ENCODE measurements at regions not wholly inside any gene's neighbourhood (a gene's known extent, or its start where the extent isn't known, plus 50 kb on each side); places are given as distances from the start of the nearest gene placed in this dataset.
"Not testable (repeated sequence)": the region's sequence is repeated elsewhere in the genome, so short reads cannot be mapped to it uniquely, and the experiment has no call there.

DNA sequence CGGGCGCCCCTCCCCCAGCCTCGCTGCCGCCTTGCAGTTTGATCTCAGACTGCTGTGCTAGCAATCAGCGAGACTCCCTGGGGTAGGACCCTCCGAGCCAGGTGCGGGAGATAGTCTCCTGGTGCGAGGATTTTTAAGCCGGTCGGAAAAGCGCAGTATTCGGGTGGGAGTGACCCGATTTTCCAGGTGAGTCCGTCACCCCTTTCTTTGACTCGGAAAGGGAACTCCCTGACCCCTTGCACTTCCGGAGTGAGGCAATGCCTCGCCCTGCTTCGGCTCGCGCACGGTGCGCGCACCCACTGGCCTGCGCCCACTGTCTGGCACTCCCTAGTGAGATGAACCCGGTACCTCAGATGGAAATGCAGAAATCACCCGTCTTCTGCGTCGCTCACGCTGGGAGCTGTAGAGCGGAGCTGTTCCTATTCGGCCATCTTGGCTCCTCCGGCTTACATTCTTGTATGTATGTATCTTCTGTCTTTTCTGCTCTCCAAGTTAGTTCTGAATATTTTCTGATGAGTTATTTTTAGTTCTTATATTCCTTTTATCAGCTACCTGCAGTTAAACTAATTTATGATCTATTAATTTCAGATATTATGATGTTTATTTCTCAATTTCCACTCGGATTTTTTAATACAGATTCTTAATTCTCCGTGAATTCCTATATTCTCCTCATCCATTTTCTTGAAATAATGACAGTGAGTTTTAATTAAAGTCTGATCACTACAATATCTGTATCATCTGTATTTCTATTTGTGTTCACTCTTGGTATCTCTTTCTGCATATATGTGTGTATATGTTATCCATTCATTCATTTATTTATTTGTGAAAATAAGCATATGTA is 370.2 kb upstream of the GRM7 start:
- peaks cover 18% of the 10 kb centered on the region for H3K9me3 Mint-ChIP-seq
- H3K27me3 Mint-ChIP-seq (ENCODE audit: insufficient read depth); H3K4me1 Mint-ChIP-seq (ENCODE audit: low read depth); H3K36me3 Mint-ChIP-seq (ENCODE audit: low read depth); H3K27ac Mint-ChIP-seq; DNase-seq (ENCODE audit: low spot score); H3K4me3 Mint-ChIP-seq; intact Hi-C loops (cut with micrococcal nuclease): not testable (repeated sequence)

DNA sequence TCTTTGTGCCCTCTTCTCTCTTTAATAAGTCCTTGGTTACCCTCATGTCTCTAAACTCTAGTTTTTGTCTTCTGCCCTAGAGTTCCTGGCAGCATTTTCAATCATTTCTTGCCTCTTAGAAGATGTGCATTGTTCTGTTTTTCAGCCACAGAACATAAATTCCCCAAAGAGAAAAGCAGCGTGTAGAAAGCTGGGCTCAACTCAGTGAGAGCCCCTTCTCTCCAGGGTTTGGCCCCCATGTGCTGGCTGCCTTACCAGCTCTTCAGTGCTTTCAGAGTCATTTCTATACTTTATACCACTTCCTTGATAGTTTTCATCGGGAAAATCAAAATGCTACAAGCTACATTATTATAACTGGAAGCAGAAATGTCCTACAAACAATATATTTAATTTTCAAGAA is 369.1 kb upstream of the GRM7 start:
- no peaks in the 10 kb centered on the region for H3K4me1 Mint-ChIP-seq (ENCODE audit: low read depth)
- no peaks in the 10 kb centered on the region for H3K27me3 Mint-ChIP-seq (ENCODE audit: insufficient read depth)
- no peak overlapping the region for H3K27ac Mint-ChIP-seq
- no peak for DNase-seq (ENCODE audit: low spot score)
- H3K36me3 Mint-ChIP-seq (ENCODE audit: low read depth) = no peaks in the 10 kb centered on the region
- intact Hi-C loops (cut with micrococcal nuclease) = no loop called here
- H3K9me3 Mint-ChIP-seq = peaks cover 18% of the 10 kb centered on the region
- no peak overlapping the region for H3K4me3 Mint-ChIP-seq

DNA sequence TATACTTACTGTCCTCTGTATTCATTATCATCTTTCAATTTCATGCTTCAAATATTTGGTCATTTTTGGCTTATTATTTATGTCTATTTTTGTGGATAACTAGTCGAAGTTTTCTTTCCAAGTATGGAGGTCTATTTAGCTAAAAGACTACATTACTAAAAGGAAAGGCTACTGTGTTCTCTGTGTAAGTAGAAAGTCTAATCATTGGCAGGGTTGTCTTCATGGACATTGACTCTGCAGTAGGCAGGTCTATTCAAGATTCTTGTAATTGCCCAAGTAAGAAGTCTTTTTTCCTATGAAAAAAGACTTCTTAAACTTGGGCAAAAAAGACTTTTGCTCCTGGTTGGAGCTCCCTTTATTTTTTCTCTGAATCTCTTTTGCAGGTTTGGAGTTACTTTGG is 368.6 kb upstream of the GRM7 start:
- Mint-ChIP-seq H3K27me3 (ENCODE audit: insufficient read depth) (no peaks in the 10 kb centered on the region), H3K9me3 (peaks cover 18% of the 10 kb centered on the region), H3K4me1 (ENCODE audit: low read depth) (no peaks in the 10 kb centered on the region), H3K4me3 (no peak overlapping the region), H3K36me3 (ENCODE audit: low read depth) (no peaks in the 10 kb centered on the region), H3K27ac (no peak overlapping the region)
- intact Hi-C loops (cut with micrococcal nuclease) = no loop called here
- DNase-seq (ENCODE audit: low spot score) = no peak

DNA sequence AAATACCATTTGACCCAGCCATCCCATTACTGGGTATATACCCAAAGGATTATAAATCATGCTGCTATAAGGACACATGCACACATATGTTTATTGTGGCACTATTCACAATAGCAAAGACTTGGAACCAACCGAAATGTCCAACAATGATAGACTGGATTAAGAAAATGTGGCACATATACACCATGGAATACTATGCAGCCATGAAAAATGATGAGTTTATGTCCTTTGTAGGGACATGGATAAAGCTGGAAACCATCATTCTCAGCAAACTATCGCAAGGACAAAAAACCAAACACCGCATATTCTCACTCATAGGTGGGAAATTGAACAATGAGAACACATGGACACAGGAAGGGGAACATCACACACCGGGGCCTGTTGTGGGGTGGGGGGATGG is 362.0 kb upstream of the GRM7 start:
- H3K27ac Mint-ChIP-seq; intact Hi-C loops (cut with micrococcal nuclease); H3K4me1 Mint-ChIP-seq (ENCODE audit: low read depth); DNase-seq (ENCODE audit: low spot score); H3K4me3 Mint-ChIP-seq; H3K27me3 Mint-ChIP-seq (ENCODE audit: insufficient read depth); H3K36me3 Mint-ChIP-seq (ENCODE audit: low read depth): not testable (repeated sequence)
- H3K9me3 Mint-ChIP-seq = peaks cover 24% of the 10 kb centered on the region

DNA sequence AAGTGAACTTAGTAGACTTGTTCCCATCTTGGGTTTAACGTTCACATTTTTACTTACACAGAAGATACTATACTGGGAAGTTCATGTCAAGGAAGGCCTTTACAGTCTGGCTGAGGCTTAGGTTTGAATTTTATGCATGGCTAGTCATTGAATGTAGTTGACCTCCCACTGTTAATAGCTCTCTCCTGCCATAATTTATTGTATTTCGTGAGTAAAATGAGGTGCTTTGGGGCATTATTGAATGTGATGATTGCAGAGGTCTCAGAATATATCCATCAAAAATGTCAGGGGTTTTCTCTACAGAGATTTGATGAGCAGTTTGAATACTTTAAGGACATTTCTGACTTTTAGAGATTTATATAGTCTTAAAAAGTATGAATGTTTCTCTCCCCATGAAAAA is 356.6 kb upstream of the GRM7 start:
- intact Hi-C loops (cut with micrococcal nuclease) = no loop called here
- Mint-ChIP-seq H3K27ac (no peak overlapping the region), H3K4me1 (ENCODE audit: low read depth) (no peaks in the 10 kb centered on the region), H3K9me3 (peaks cover 24% of the 10 kb centered on the region), H3K4me3 (no peak overlapping the region), H3K36me3 (ENCODE audit: low read depth) (no peaks in the 10 kb centered on the region), H3K27me3 (ENCODE audit: insufficient read depth) (no peaks in the 10 kb centered on the region)
- no peak for DNase-seq (ENCODE audit: low spot score)

DNA sequence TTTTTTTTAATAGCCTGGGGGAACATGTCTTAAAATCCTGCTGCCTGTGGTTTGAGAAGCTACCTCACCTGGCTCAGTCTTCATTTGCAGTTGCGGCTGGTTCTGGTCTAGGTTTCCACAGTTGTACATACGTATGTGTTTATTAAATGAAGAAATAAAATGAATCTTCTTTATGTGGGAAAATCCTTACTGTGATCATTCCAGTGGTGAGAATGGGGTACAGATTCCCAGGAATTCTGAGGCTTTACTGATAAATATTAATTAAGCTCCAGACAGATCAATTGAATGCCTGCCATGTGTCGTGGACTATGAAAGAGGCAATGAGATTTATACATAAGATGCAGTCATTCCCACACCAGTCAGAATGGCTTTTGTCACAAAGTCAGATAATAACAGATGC is 356.1 kb upstream of the GRM7 start:
- DNase-seq (ENCODE audit: low spot score) = no peak
- Mint-ChIP-seq H3K4me1 (ENCODE audit: low read depth) (no peaks in the 10 kb centered on the region), H3K27ac (no peak overlapping the region), H3K9me3 (peaks cover 20% of the 10 kb centered on the region), H3K36me3 (ENCODE audit: low read depth) (no peaks in the 10 kb centered on the region), H3K27me3 (ENCODE audit: insufficient read depth) (no peaks in the 10 kb centered on the region), H3K4me3 (no peak overlapping the region)
- intact Hi-C loops (cut with micrococcal nuclease) = no loop called here

DNA sequence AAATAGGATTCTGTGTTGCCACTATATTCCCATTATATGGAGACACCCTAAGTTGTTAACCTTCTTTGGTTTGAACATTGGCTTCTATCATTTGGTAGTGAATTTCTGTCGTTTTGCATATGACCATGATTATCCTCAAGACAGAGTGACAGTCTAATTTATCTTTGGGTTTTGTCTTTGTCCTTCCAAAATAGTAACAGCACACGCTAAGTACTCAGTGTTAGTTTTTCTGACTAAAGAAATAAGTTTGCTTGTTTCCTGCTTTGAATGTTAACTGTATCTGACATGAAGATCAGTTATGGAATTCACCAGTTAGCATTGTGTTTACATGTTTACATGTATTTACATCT is 352.5 kb upstream of the GRM7 start:
- no peaks in the 10 kb centered on the region for H3K4me1 Mint-ChIP-seq (ENCODE audit: low read depth)
- no peak overlapping the region for H3K4me3 Mint-ChIP-seq
- H3K9me3 Mint-ChIP-seq = peaks cover 8% of the 10 kb centered on the region
- intact Hi-C loops (cut with micrococcal nuclease) = no loop called here
- no peaks in the 10 kb centered on the region for H3K27me3 Mint-ChIP-seq (ENCODE audit: insufficient read depth)
- H3K27ac Mint-ChIP-seq = no peak overlapping the region
- DNase-seq (ENCODE audit: low spot score) = no peak
- H3K36me3 Mint-ChIP-seq (ENCODE audit: low read depth) = no peaks in the 10 kb centered on the region

DNA sequence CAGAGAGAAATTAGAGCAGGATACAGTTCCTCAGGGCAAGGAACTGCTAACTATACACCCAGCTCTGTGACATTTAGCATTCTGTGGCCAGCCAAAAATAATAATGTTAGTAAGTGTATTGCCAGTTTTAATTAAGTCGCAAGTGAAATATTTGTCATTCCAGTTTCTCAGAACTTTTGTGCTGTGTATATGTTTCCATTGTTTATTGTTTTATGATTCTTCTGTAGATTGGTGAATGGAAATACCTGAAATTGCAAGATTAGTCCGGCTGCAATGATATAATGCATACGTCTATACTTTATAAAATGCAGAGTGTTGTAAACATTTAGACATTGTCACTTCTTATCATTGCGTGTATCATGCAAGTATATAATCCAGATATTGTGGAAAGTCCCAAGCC is 351.3 kb upstream of the GRM7 start:
- Mint-ChIP-seq H3K4me3 (no peak overlapping the region), H3K9me3 (peaks cover 5% of the 10 kb centered on the region), H3K27me3 (ENCODE audit: insufficient read depth) (no peaks in the 10 kb centered on the region), H3K36me3 (ENCODE audit: low read depth) (no peaks in the 10 kb centered on the region), H3K4me1 (ENCODE audit: low read depth) (no peaks in the 10 kb centered on the region), H3K27ac (no peak overlapping the region)
- DNase-seq (ENCODE audit: low spot score) = no peak
- intact Hi-C loops (cut with micrococcal nuclease) = no loop called here

DNA sequence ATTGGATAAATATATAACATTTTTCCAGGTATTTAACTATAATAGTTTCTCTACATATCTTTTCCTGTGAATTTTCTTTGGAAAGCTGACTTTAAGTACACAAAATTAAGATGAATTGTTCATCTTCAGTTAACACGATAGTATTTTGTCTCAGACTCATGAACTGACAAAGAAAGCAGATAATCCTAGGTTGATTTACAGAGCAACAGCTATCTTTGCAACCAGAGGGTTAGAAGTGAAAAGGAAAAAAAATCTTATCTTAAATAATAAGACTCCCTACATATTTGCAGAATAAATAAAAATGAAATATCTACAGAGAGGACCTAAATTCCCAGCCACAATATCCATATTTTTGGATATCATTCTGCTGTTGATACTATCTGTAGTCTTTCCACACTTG is 350.2 kb upstream of the GRM7 start:
- no peak for DNase-seq (ENCODE audit: low spot score)
- no peaks in the 10 kb centered on the region for H3K36me3 Mint-ChIP-seq (ENCODE audit: low read depth)
- intact Hi-C loops (cut with micrococcal nuclease) = no loop called here
- peaks cover 4% of the 10 kb centered on the region for H3K9me3 Mint-ChIP-seq
- no peaks in the 10 kb centered on the region for H3K4me1 Mint-ChIP-seq (ENCODE audit: low read depth)
- no peak overlapping the region for H3K4me3 Mint-ChIP-seq
- no peak overlapping the region for H3K27ac Mint-ChIP-seq
- H3K27me3 Mint-ChIP-seq (ENCODE audit: insufficient read depth) = no peaks in the 10 kb centered on the region

DNA sequence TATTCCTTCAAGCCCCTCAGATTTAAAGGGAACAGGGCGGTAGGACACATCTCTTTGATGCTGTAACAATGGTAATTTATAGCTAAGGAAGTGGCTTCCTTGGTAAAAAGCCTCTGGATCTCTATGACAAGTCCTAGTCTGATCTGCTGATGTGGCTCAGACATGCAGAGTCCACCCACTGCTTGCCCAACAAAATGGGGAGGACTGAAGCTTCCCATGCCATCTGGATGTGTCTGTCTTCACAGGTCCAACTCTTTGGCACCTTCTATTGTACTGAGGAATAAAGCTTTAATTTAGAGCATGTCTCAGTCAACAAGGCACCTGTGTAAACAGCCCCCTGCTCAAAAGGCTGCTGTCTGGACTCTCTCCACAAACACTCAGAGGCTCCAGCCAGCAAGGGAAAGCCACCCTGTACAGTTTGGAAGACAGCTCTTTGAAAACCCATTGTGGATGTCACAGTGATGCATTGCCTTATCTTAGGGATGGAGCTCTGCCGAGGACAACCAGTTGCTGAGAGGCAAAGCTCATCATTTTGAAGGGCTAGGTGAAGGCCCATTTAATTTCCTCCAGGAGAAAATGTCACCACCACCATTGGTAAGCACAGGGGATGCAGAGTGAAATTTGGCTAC is 348.6 kb upstream of the GRM7 start:
- H3K27ac Mint-ChIP-seq = no peak overlapping the region
- H3K36me3 Mint-ChIP-seq (ENCODE audit: low read depth) = no peaks in the 10 kb centered on the region
- no peak for DNase-seq (ENCODE audit: low spot score)
- no peaks in the 10 kb centered on the region for H3K27me3 Mint-ChIP-seq (ENCODE audit: insufficient read depth)
- no peaks in the 10 kb centered on the region for H3K4me1 Mint-ChIP-seq (ENCODE audit: low read depth)
- H3K9me3 Mint-ChIP-seq = peaks cover 4% of the 10 kb centered on the region
- no peak overlapping the region for H3K4me3 Mint-ChIP-seq
- intact Hi-C loops (cut with micrococcal nuclease) = no loop called here

DNA sequence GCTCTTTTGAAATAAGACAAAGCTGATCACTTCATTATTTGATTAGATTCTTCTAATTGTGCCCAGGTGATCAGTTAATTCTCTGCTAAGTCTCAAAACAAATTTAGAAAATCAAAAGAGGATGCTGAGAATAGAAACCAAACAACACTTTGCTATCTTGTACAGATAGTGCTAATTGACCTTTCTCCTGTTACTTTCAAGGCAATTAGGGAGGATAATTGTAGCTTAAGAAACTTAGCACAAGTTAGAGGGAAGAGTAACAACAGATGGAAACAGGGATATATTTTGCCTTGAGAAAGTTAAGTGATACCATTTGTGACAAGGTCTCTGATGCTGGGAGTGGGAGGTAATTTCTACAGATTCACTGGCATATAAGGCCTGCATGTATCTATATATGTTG is 344.8 kb upstream of the GRM7 start:
- H3K9me3 Mint-ChIP-seq = peaks cover 21% of the 10 kb centered on the region
- no peak for DNase-seq (ENCODE audit: low spot score)
- no peaks in the 10 kb centered on the region for H3K36me3 Mint-ChIP-seq (ENCODE audit: low read depth)
- no peaks in the 10 kb centered on the region for H3K27me3 Mint-ChIP-seq (ENCODE audit: insufficient read depth)
- no peak overlapping the region for H3K27ac Mint-ChIP-seq
- no peaks in the 10 kb centered on the region for H3K4me1 Mint-ChIP-seq (ENCODE audit: low read depth)
- no peak overlapping the region for H3K4me3 Mint-ChIP-seq
- intact Hi-C loops (cut with micrococcal nuclease) = no loop called here

DNA sequence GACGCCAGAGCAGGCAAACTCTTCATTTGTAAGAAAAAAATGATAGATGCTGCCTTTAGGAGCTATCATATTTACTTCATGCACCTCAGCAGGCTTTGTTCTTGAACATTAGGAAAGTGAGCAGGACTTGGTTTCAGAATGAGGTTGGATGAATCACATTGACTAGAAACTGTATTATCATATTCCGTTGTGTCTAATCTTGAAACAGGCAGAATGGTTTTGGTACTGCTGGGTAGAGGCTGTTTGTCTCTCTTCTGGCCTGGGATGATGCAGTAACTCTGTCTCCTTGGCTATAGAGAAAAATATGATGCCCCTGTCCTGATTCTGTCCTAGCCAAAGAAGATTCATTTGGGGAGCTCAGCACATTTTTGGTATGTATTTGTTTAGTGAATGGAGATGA is 344.2 kb upstream of the GRM7 start:
- Mint-ChIP-seq H3K36me3 (ENCODE audit: low read depth) (no peaks in the 10 kb centered on the region), H3K27ac (no peak overlapping the region), H3K4me1 (ENCODE audit: low read depth) (no peaks in the 10 kb centered on the region), H3K27me3 (ENCODE audit: insufficient read depth) (no peaks in the 10 kb centered on the region), H3K4me3 (no peak overlapping the region), H3K9me3 (peaks cover 21% of the 10 kb centered on the region)
- intact Hi-C loops (cut with micrococcal nuclease) = no loop called here
- no peak for DNase-seq (ENCODE audit: low spot score)

DNA sequence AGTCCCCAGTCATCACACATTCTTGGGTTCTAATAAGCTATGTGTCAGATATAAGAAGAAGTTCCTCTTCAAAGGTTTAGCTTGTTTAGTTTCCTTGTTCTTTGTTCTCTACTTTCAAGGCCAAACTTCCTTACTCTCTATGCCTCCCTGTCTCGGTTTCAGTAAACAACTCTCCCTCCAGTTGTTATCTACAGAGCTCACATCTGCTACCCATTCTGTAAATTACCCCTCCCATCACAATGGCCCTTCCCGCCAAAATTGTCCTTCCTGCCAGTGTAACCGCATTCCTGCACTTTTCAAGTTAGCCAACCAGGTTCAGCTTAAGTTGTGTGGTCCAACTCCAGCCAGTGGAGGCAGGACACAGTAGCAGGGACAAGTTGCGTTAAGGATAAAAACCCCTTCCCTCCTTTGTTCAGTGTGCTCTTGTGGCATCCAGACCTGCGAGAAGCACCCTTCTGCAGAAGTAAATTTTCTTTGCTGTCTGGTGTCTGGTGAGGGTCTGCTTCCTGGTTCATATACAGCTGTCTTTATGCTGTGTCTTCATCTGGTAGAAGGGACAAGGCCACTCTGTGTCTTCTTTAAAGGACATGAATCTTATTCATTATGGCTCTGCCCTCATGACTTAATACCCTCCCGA is 342.1 kb upstream of the GRM7 start:
- Mint-ChIP-seq H3K36me3 (ENCODE audit: low read depth) (no peaks in the 10 kb centered on the region), H3K27ac (no peak overlapping the region), H3K27me3 (ENCODE audit: insufficient read depth) (no peaks in the 10 kb centered on the region), H3K4me3 (no peak overlapping the region), H3K4me1 (ENCODE audit: low read depth) (no peaks in the 10 kb centered on the region), H3K9me3 (peaks cover 21% of the 10 kb centered on the region)
- DNase-seq (ENCODE audit: low spot score) = no peak
- intact Hi-C loops (cut with micrococcal nuclease) = no loop called here

All from activated T-helper 1 cell treated with anti-CD3 and anti-CD28 coated beads, Interleukin-12 subunit alpha, Interleukin-12 subunit beta, Interleukin-2, Interleukin-4 antibody, amounts not matched to agents 30 ng/mL and 10 ng/mL and 1 ng/mL, durations not matched to agents 14 hours and 24 hours and 36 hours (primary cell).